ENCODE measurements at regions not wholly inside any gene's neighbourhood (a gene's known extent, or its start where the extent isn't known, plus 50 kb on each side); places are given as distances from the start of the nearest gene placed in this dataset.

- no peak for DNase-seq
Observed at GRCh38 chr1:213884942-213885341, 102.8 kb upstream of the PROX1 start.

GRCh38 chr1:213887842-213888241, 99.9 kb upstream of the PROX1 start:
- DNase-seq, result no peak

- no peak for DNase-seq
Observed at GRCh38 chr1:213891989-213892902, 95.5 kb upstream of the PROX1 start.

GRCh38 chr1:213898684-213899083, 89.1 kb upstream of the PROX1 start:
- DNase-seq, result no peak

GRCh38 chr1:213899413-213899812, 88.4 kb upstream of the PROX1 start:
- DNase-seq, result no peak

GRCh38 chr1:213905344-213905743, 82.4 kb upstream of the PROX1 start:
- no peak for DNase-seq

- no peak for DNase-seq
Observed at GRCh38 chr1:213908521-213908920, 79.3 kb upstream of the PROX1 start.

GRCh38 chr1:213914392-213914791, 73.4 kb upstream of the PROX1 start:
- no peak for DNase-seq

GRCh38 chr1:213921311-213921710, 66.5 kb upstream of the PROX1 start:
- DNase-seq, result no peak

- DNase-seq, result no peak
Observed at GRCh38 chr1:213921712-213922111, 66.1 kb upstream of the PROX1 start.

- DNase-seq, result no peak
Observed at GRCh38 chr1:213925531-213926182, 62.1 kb upstream of the PROX1 start.

- DNase-seq, result no peak
Observed at GRCh38 chr1:213927846-213928245, 59.9 kb upstream of the PROX1 start.

GRCh38 chr1:213929398-213929797, 58.4 kb upstream of the PROX1 start:
- no peak for DNase-seq

- DNase-seq, result no peak
Observed at GRCh38 chr1:213931836-213932235, 55.9 kb upstream of the PROX1 start.

GRCh38 chr1:213933336-213933735, 54.4 kb upstream of the PROX1 start:
- no peak for DNase-seq

GRCh38 chr1:213934649-213935048, 53.1 kb upstream of the PROX1 start:
- DNase-seq, result no peak

- no peak for DNase-seq
Observed at GRCh38 chr1:213936571-213936970, 51.2 kb upstream of the PROX1 start.
